Neutrophil (primary cell): ENCODE measurements at regions not wholly inside any gene's neighbourhood (a gene's known extent, or its start where the extent isn't known, plus 50 kb on each side); places are given as distances from the start of the nearest gene placed in this dataset.

Experiments
- H3K27ac ChIP-seq: fragments of 200-600 bp; sonication (generic); 2 replicates; pipeline ENCODE4 v1.5.1; 2016; ENCODE audit warnings: mild to moderate bottlenecking, moderate library complexity
- H3K27me3 ChIP-seq: fragments of 200-600 bp; sonication (generic); 2 replicates; pipeline ENCODE4 v1.6.0; 2016; ENCODE audit warnings: mild to moderate bottlenecking
- H3K36me3 ChIP-seq: fragments of 200-600 bp; sonication (generic); 2 replicates; pipeline ENCODE4 v1.5.1; 2017
- H3K4me1 ChIP-seq, 2 experiments: fragments of 200-600 bp in 1 of 2; sonication (generic) in 1 of 2; 1 replicate in 1 of 2; 2 replicates in 1 of 2; pipeline versions ENCODE4 v1.5.1 to v1.6.1; 2013 to 2016; ENCODE audit warnings: low read depth in 1 of 2, low read length in 1 of 2, mild to moderate bottlenecking in 1 of 2, moderate library complexity in 1 of 2; ENCODE audit not compliant: control insufficient read depth in 1 of 2, insufficient read depth in 1 of 2
- H3K4me3 ChIP-seq, 2 experiments: fragments of 200-600 bp in 1 of 2; sonication (generic) in 1 of 2; 1 replicate in 1 of 2; 2 replicates in 1 of 2; pipeline ENCODE4 v1.5.1; 2013 to 2016; ENCODE audit warnings: low read depth in 1 of 2, low read length in 1 of 2, mild to moderate bottlenecking in 1 of 2, moderate library complexity in 1 of 2
- H3K9me3 ChIP-seq: fragments of 200-600 bp; sonication (generic); 2 replicates; pipeline ENCODE4 v1.5.1; 2016
- TF ChIP-seq, protein P1 (sequence below): fragments of 200-600 bp; sonication (generic); IDR thresholded peaks from 2 replicates; pipeline ENCODE4 v1.5.1; 2016; ENCODE audit warnings: antibody characterized with exemption

DNA sequence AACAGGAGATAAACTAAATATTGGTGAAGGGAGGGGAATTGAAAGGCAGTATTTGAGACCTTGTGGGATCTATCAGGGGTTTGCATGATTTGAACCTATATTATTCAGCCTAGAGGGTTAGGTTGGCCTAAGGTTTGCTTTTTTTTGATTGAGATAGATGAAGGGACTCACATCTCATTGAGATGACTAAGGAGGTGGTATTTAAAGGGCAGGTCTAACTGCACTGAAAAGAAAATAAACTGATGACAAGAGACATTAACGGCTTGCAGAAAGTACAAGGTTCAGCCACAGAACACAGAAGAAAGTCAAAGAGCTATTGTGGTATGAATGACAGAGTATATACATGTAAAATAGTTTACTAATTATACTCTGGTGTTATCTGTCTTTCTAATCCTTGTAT lies 412.7 kb downstream of the CDH10 start:
- H3K4me3 ChIP-seq = no peak overlapping the region
- H3K27ac ChIP-seq = no peak overlapping the region
- H3K36me3 ChIP-seq = no peaks in the 10 kb centered on the region
- H3K4me1 ChIP-seq = no peaks in the 10 kb centered on the region
- H3K27me3 ChIP-seq = no peaks in the 10 kb centered on the region
- H3K9me3 ChIP-seq = no peaks in the 10 kb centered on the region
- TF ChIP-seq, protein P1, sequence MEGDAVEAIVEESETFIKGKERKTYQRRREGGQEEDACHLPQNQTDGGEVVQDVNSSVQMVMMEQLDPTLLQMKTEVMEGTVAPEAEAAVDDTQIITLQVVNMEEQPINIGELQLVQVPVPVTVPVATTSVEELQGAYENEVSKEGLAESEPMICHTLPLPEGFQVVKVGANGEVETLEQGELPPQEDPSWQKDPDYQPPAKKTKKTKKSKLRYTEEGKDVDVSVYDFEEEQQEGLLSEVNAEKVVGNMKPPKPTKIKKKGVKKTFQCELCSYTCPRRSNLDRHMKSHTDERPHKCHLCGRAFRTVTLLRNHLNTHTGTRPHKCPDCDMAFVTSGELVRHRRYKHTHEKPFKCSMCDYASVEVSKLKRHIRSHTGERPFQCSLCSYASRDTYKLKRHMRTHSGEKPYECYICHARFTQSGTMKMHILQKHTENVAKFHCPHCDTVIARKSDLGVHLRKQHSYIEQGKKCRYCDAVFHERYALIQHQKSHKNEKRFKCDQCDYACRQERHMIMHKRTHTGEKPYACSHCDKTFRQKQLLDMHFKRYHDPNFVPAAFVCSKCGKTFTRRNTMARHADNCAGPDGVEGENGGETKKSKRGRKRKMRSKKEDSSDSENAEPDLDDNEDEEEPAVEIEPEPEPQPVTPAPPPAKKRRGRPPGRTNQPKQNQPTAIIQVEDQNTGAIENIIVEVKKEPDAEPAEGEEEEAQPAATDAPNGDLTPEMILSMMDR = no peak

DNA sequence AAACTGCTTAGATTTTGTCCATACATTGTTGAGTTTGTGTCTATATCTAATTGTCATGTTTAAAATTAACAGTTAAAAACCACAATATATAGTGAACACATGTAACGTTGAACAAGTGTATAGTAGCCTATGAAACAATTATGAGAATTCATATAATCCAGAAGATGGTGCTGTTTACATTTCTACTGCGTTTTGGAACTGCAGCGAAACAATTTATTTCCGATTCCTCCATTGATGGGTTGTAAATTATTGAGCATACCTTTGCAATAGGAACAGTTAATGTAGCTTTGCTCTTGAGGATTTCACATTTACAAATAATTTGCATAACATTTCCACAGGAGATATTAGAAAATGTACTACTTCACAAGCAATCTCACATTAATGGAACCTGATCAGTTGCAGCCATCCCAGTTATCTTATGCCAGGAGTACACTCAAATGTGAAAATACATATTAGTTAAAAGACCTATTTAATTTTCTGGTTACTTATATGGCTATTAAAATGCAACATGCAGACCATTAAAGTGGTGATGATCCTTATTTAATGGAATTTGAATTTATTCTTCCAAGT lies 411.8 kb downstream of the CDH10 start:
- H3K4me3 ChIP-seq = no peak overlapping the region
- TF ChIP-seq, protein P1 = no peak
- no peaks in the 10 kb centered on the region for H3K27me3 ChIP-seq
- no peak overlapping the region for H3K27ac ChIP-seq
- H3K9me3 ChIP-seq = no peaks in the 10 kb centered on the region
- no peaks in the 10 kb centered on the region for H3K4me1 ChIP-seq
- no peaks in the 10 kb centered on the region for H3K36me3 ChIP-seq

DNA sequence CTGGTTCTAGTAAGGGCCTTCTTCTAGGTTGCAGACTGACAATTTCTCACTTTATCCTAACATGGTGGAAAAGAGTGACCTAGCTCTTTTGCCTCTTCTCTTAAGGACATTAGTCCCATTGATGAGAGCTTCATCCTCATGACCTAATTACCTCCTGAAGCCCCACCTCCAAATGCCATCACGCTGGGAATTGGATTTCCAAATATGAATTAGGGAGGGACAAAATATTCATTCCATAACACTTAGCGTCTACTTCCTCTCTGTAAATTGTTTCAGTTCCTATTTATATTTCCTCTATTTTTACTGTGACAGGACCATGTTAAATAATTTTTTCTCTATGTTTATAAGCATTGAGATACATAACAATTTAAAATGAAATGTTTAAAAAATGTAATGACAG lies 408.8 kb downstream of the CDH10 start:
- TF ChIP-seq, protein P1 = no peak
- H3K9me3 ChIP-seq = no peaks in the 10 kb centered on the region
- no peaks in the 10 kb centered on the region for H3K4me1 ChIP-seq
- H3K27ac ChIP-seq = no peak overlapping the region
- H3K36me3 ChIP-seq = no peaks in the 10 kb centered on the region
- no peak overlapping the region for H3K4me3 ChIP-seq
- no peaks in the 10 kb centered on the region for H3K27me3 ChIP-seq

DNA sequence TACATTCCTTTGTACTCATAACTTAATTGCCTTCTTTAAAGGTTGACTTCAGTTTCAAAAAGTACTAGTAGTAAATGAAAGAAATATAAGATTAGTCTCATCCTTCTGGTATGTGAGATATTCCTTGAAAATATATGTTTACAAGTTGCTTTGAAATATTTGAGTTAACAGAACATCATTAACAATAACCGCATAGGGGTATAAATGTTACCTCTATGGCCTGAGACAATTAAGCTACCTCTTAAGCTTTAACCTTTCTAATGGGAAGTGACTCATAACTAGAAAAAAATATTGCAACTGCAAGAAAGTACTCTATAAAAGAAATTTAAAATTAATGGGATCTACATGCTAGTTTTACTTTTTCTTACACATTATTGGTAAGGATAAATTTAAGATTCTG lies 399.0 kb downstream of the CDH10 start:
- H3K36me3 ChIP-seq = no peaks in the 10 kb centered on the region
- no peaks in the 10 kb centered on the region for H3K9me3 ChIP-seq
- H3K27ac ChIP-seq = no peak overlapping the region
- H3K27me3 ChIP-seq = no peaks in the 10 kb centered on the region
- H3K4me1 ChIP-seq = no peaks in the 10 kb centered on the region
- TF ChIP-seq, protein P1 = no peak
- no peak overlapping the region for H3K4me3 ChIP-seq

DNA sequence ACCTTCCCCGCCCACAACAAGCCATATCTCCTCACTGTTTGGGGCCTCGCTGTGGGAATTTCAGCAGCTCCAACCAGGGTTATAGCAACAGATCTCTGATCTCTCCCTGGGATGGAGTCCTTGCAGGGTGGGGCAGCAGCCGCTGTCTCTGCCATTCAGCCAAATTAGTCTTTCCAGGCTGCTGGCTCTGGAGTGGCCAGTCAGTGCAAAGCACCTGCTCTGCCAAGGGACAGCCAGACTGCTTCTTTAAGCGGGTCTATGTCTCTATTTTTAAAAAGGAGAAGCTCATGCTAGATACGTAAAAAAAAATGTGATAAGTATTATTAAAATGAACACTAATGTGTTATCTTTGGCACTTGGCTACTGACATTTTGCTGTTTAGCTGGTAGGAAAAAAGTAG lies 380.2 kb downstream of the CDH10 start:
- Histone ChIP-seq H3K4me1 (no peaks in the 10 kb centered on the region), H3K9me3 (no peaks in the 10 kb centered on the region), H3K4me3 (no peak overlapping the region), H3K36me3 (no peaks in the 10 kb centered on the region), H3K27ac (no peak overlapping the region), H3K27me3 (no peaks in the 10 kb centered on the region)
- TF ChIP-seq, protein P1 = no peak

DNA sequence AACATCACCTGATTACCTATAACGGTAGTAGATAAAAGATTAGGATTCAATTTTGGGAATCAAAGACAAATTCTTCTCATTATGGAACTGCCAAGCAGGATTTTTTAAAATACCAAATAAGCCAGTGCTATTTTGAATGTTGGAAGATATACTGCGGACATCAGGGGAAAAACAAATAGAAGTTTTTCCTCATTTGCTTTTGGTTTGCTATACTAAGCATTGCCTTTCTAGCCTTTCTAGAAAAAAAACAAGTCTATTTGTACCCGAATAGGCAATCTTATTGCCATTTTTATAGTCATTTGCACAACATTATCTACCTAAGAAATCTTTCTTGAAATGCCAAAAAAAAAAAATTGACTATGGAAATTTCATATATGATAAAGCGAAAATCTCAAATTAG lies 379.5 kb downstream of the CDH10 start:
- TF ChIP-seq, protein P1 = no peak
- Histone ChIP-seq H3K9me3 (no peaks in the 10 kb centered on the region), H3K27ac (no peak overlapping the region), H3K27me3 (no peaks in the 10 kb centered on the region), H3K4me3 (no peak overlapping the region), H3K4me1 (no peaks in the 10 kb centered on the region), H3K36me3 (no peaks in the 10 kb centered on the region)
